Right ventricle myocardium inferior (tissue), 1 donor: ENCODE measurements at regions not wholly inside any gene's neighbourhood (a gene's known extent, or its start where the extent isn't known, plus 50 kb on each side); places are given as distances from the start of the nearest gene placed in this dataset.

Experiments used
- ATAC-seq: fragments of 200-7000 bp; cut with Tn5 transposase; one replicate; pipeline ENCODE4 v1.9.1; 2020; ENCODE audit warnings: mild to moderate bottlenecking, moderate library complexity
- DNase-seq: peaks from one replicate; pipeline ENCODE4 v3.0.0; 2021; ENCODE audit errors: missing footprints
- intact Hi-C: fragments of 100-400 bp; cut with DNase I; formaldehyde crosslinking; loops from one replicate; pipeline ENCODE4 v1.11.0; 2022
- donor health status: DM: no; HTN: yes; CAD: no; lungs with severe emphysema.

DNA sequence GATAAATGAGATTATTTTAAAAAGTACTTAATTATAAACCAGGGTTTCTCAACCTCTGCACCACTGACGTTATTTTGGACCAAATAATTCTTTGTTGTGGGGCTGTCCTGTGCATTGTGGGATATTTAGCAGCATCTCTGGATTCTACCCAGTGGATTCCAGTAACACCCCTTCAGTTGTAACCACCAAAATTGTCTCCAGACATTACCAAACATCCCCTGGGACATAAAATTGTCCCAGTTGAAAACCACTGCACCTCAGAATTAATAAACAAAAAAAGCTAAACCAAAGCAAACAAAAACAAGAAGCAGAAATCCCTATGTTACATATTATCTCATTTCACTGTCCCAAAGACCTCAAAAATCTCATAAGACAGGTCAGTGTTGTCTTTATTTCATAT is 54.2 kb upstream of the GIMD1 start:
- no peak for ATAC-seq
- DNase-seq: no peak
- intact Hi-C loops: no loop called here

DNA sequence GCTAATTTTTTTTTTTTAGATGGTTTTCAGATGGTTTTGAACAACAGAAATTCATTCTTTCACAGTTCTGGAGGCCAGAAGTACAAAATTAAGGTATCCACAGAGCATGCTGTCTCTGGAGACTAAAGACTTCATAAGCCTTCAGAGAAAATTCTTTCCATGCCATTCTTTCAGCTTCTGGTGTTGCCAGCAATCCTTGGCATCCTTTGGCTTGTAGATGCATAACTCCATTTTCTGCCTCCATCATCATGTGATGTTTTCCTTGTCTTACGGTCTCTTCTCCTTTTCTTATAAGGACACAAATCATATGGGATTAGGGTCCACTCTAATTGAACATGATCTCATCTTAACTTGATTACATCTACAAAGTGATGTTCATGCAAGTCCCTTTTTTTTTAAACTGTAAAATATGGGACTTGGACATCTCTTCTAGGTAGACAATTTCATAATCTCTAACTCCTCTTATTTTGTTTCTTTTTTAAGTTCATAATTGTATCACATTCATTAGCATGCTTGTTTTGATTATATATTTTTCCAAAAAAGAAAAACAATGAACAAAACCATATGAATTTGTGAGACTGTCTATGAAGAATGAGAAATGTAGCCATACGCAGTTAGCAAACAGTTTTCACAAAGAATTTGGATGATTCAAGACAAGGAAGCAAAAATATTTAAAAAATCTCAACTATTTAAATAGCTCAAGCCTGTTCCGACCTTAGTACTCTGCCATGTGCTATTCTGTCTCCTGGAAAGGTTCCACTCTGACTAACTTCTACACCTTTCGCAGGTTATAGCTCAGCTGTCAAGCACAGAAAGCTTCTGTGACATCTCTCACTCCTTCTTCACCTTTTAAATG is 53.1 kb upstream of the GIMD1 start:
- intact Hi-C loops: no loop called here
- DNase-seq: no peak
- ATAC-seq: no peak

DNA sequence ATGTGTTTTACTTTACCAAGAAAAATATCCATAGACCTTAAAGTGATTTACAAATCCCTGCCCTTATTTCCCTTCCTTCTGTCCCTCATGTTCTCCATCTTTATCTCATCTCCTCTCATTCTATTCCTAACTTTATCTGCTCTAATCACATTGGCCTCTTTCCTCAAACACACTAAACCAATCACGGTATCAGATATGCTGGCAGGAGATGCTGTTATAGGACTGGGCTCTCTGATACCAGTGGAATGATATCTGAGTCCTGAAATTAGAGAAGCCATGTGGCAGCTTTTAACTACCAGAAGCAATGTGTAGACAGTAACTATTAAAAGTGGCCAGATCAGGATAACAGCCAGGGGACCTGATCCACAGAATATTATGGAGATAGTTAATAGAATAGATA is 49.9 kb upstream of the GIMD1 start:
- DNase-seq (no peak), ATAC-seq (no peak)
- intact Hi-C loops: no loop called here
